PC-9 (cell line): ENCODE measurements at regions not wholly inside any gene's neighbourhood (a gene's known extent, or its start where the extent isn't known, plus 50 kb on each side); places are given as distances from the start of the nearest gene placed in this dataset.

Experiments used
- CTCF ChIP-seq: fragments of 200-600 bp; sonication (generic); conservative IDR thresholded peaks from 2 replicates; pipeline ENCODE4 v1.6.1; 2017; ENCODE audit warnings: mixed run types, antibody characterized with exemption, mild to moderate bottlenecking, moderate library complexity
- EZH2 ChIP-seq: fragments of 200-600 bp; sonication (generic); IDR thresholded peaks from 2 replicates; pipeline ENCODE4 v1.8.0; 2017; ENCODE audit warnings: antibody characterized with exemption, low read depth

DNA sequence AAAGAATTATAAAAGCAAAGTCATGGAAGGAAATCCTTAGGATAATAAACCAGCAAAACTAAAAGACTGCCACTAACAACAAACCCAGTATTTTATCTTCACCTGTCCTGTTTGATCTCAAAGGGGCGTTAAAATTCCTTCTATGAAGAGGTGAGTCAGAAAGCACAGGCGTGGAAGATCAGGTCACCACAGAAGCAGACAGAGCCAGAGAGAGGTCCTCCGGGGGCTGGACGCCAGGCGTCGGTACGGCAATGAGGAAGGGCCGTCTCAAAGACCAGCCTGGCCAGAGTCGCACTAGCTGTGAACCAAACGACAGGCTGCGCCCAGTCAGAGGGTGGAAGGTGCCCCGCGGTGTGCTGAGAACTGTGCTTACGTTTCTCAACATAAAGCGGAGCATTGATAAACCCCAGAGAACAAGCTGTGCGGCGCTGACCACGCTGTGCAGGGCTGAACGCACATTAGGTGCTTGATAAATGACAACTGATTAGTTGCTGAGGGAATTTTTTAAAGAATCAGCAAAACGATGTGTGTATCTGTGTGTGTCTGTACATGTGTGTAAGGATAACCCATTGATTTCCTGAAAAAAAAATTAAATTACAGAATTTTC, 85.6 kb downstream of the RNASET2 start:
- TF ChIP-seq CTCF (no peak), EZH2 (no peak)
